Loucy (cell line): ENCODE measurements at regions not wholly inside any gene's neighbourhood (a gene's known extent, or its start where the extent isn't known, plus 50 kb on each side); places are given as distances from the start of the nearest gene placed in this dataset.

Experiments
- H2AFZ ChIP-seq: fragments of 200-600 bp; sonication (generic); 2 replicates; pipeline ENCODE4 v1.6.0; 2016; ENCODE audit warnings: antibody characterized with exemption, mild to moderate bottlenecking, low read length, moderate library complexity
- H3F3A ChIP-seq: fragments of 200-600 bp; 2 replicates; pipeline ENCODE4 v1.6.0; 2016; ENCODE audit warnings: antibody characterized with exemption, low read depth, mild to moderate bottlenecking
- H3K27me3 ChIP-seq: fragments of 200-600 bp; sonication (generic); 2 replicates; pipeline ENCODE4 v1.6.1; 2014; ENCODE audit warnings: low read length, mild to moderate bottlenecking; ENCODE audit not compliant: insufficient read depth, poor library complexity, severe bottlenecking
- H3K36me3 ChIP-seq: fragments of 200-600 bp; sonication (generic); 2 replicates; pipeline ENCODE4 v1.6.1; 2016; ENCODE audit warnings: low read length; ENCODE audit not compliant: insufficient read depth
- H3K4me1 ChIP-seq: fragments of 200-600 bp; sonication (generic); 2 replicates; pipeline ENCODE4 v1.5.1; 2014; ENCODE audit warnings: low read length, mild to moderate bottlenecking; ENCODE audit not compliant: insufficient read depth, poor library complexity, severe bottlenecking
- H3K4me2 ChIP-seq: fragments of 200-600 bp; sonication (generic); 2 replicates; pipeline ENCODE4 v1.6.0; 2014; ENCODE audit warnings: antibody characterized with exemption, low read length, low read depth, mild to moderate bottlenecking; ENCODE audit not compliant: poor library complexity, severe bottlenecking
- H3K4me3 ChIP-seq: fragments of 200-600 bp; sonication (generic); 2 replicates; pipeline ENCODE4 v1.5.1; 2014; ENCODE audit warnings: low read length, mild to moderate bottlenecking, mixed read lengths; ENCODE audit not compliant: poor library complexity, severe bottlenecking
- H3K79me2 ChIP-seq: fragments of 200-600 bp; sonication (generic); 2 replicates; pipeline ENCODE4 v1.6.1; 2014; ENCODE audit warnings: low read length; ENCODE audit not compliant: insufficient read depth
- H3K9ac ChIP-seq: fragments of 200-600 bp; sonication (generic); 2 replicates; pipeline ENCODE4 v1.6.0; 2014; ENCODE audit warnings: mild to moderate bottlenecking, low read depth, low read length, moderate library complexity; ENCODE audit not compliant: poor library complexity, severe bottlenecking
- H3K9me2 ChIP-seq: fragments of 200-600 bp; sonication (generic); replicated peaks from 2 replicates; pipeline ENCODE4 v1.6.1; 2016; ENCODE audit warnings: low read depth, low read length, mixed read lengths
- H3K9me3 ChIP-seq: fragments of 200-600 bp; sonication (generic); 2 replicates; pipeline ENCODE4 v1.6.1; 2014; ENCODE audit warnings: mild to moderate bottlenecking, antibody characterized with exemption, low read length, low read depth; ENCODE audit not compliant: insufficient read depth
- H4K20me1 ChIP-seq: fragments of 200-600 bp; sonication (generic); 2 replicates; pipeline ENCODE4 v1.6.0; 2014; ENCODE audit warnings: antibody characterized with exemption, low read length, mild to moderate bottlenecking; ENCODE audit not compliant: insufficient read depth, poor library complexity, severe bottlenecking
- EZH2phosphoT487 ChIP-seq: fragments of 200-600 bp; IDR thresholded peaks from 2 replicates; pipeline ENCODE4 v1.6.1; 2018; ENCODE audit warnings: antibody characterized with exemption, mild to moderate bottlenecking, moderate library complexity, borderline replicate concordance
- TF ChIP-seq, protein P1 (sequence below): fragments of 200-600 bp; sonication (generic); conservative IDR thresholded peaks from 2 replicates; pipeline ENCODE4 v1.5.1; 2014; ENCODE audit warnings: mild to moderate bottlenecking, antibody characterized with exemption, low read length

DNA sequence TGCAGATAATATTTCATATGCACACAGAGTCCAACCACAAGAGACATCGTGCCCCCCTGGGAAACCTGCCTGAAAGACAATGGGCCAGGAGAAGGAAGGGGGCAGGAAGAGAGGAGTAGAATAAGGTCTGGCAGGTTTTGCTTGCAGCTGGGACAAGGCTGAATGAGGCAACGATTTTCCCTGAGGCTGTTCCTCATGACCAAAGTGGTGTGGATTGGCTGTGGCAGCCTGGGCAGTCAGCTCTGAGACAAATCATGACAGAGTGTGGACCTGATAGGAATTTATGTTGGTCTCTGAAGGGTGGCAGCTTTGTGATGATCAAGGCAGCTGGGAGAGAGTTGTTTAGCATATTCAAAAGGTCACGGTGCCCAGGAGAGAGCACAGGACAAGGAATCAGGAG lies 119.3 kb downstream of the NMUR2 start:
- Histone ChIP-seq H3F3A (no peaks in the 10 kb centered on the region), H3K36me3 (no peaks in the 10 kb centered on the region), H2AFZ (no peak overlapping the region), H3K4me2 (no peak overlapping the region), H3K4me3 (no peak overlapping the region), H3K27me3 (no peaks in the 10 kb centered on the region), H3K9me2 (no peaks in the 10 kb centered on the region), H3K79me2 (no peaks in the 10 kb centered on the region), H3K4me1 (no peaks in the 10 kb centered on the region), H3K9me3 (no peaks in the 10 kb centered on the region), H4K20me1 (no peaks in the 10 kb centered on the region), H3K9ac (no peak overlapping the region)
- TF ChIP-seq EZH2phosphoT487: no peak
- TF ChIP-seq, protein P1, sequence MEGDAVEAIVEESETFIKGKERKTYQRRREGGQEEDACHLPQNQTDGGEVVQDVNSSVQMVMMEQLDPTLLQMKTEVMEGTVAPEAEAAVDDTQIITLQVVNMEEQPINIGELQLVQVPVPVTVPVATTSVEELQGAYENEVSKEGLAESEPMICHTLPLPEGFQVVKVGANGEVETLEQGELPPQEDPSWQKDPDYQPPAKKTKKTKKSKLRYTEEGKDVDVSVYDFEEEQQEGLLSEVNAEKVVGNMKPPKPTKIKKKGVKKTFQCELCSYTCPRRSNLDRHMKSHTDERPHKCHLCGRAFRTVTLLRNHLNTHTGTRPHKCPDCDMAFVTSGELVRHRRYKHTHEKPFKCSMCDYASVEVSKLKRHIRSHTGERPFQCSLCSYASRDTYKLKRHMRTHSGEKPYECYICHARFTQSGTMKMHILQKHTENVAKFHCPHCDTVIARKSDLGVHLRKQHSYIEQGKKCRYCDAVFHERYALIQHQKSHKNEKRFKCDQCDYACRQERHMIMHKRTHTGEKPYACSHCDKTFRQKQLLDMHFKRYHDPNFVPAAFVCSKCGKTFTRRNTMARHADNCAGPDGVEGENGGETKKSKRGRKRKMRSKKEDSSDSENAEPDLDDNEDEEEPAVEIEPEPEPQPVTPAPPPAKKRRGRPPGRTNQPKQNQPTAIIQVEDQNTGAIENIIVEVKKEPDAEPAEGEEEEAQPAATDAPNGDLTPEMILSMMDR: no peak

DNA sequence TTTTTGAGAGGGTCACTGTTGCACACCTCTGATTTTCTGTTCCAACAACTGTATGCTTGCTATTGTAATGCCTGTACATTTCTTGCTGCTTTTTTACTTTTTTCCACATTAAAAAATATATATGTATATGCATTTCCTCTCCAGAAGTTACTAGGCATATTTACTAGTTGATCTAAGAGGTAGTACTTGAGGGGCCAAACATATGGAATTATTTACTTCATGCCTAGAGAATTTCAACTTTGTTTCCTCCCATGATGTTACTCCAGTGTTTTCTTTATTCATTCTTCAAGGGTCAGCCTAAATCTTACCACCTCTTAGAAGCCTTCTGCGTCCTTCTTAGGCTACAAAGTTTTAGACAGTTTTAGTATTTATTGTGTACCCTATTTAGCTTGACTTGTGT lies 122.7 kb downstream of the NMUR2 start:
- H3K9me3 ChIP-seq: no peaks in the 10 kb centered on the region
- no peak overlapping the region for H2AFZ ChIP-seq
- H3K4me3 ChIP-seq: no peak overlapping the region
- no peaks in the 10 kb centered on the region for H3K36me3 ChIP-seq
- H3K9me2 ChIP-seq: no peaks in the 10 kb centered on the region
- no peak overlapping the region for H3K9ac ChIP-seq
- no peaks in the 10 kb centered on the region for H3K79me2 ChIP-seq
- H3K4me2 ChIP-seq: no peak overlapping the region
- H3F3A ChIP-seq: no peaks in the 10 kb centered on the region
- H3K27me3 ChIP-seq: no peaks in the 10 kb centered on the region
- TF ChIP-seq EZH2phosphoT487: no peak
- TF ChIP-seq, protein P1: no peak
- H3K4me1 ChIP-seq: no peaks in the 10 kb centered on the region
- no peaks in the 10 kb centered on the region for H4K20me1 ChIP-seq

DNA sequence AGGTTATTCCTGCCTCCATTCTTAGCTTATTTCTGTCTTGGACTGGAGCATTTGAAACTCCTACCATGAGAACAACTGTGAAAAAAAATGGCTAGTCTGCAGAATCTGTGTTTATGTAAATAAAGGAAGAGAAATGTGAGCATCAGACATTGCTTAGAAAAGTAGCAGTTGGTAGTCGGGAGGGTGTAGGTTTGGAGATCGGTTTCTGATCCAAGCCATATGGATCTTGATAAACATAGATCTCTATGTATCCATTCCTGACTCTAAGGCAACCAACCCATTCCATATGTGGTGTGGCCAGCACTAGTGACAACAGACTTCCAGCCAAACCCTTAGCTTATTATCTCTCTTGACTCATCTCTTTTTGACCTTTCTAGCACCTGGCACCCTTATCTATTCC lies 127.1 kb downstream of the NMUR2 start:
- Histone ChIP-seq H3K79me2 (no peaks in the 10 kb centered on the region), H3K4me2 (no peak overlapping the region), H3F3A (no peaks in the 10 kb centered on the region), H2AFZ (no peak overlapping the region), H3K27me3 (no peaks in the 10 kb centered on the region), H3K9me3 (no peaks in the 10 kb centered on the region), H3K4me3 (no peak overlapping the region), H3K9ac (no peak overlapping the region), H4K20me1 (no peaks in the 10 kb centered on the region), H3K9me2 (no peaks in the 10 kb centered on the region), H3K36me3 (no peaks in the 10 kb centered on the region), H3K4me1 (no peaks in the 10 kb centered on the region)
- TF ChIP-seq, protein P1: no peak
- no peak for TF ChIP-seq EZH2phosphoT487
